Right lobe of liver (tissue), 4 donors: ENCODE measurements at regions not wholly inside any gene's neighbourhood (a gene's known extent, or its start where the extent isn't known, plus 50 kb on each side); places are given as distances from the start of the nearest gene placed in this dataset.

Source experiments
- POLR2A ChIP-seq: fragments of 450-650 bp; IDR thresholded peaks from one replicate; pipeline ENCODE4 v1.6.1; 2017; ENCODE audit warnings: antibody characterized with exemption, mild to moderate bottlenecking
- TF ChIP-seq, protein P1 (sequence below), 4 donors: fragments of 200-600 bp in 3 of 4; fragments of 450-650 bp in 1 of 4; IDR thresholded peaks; one replicate each; pipeline versions ENCODE4 v1.5.1 to v1.8.0; 2016 to 2022; ENCODE audit warnings: antibody characterized with exemption in 4 of 4, mild to moderate bottlenecking in 2 of 4
- donor health status: DM: no; HTN: no; CAD: no.
- donor health status: DM: no; HTN: no; CAD: no.
- donor health status: DM: no; HTN: yes; CAD: no.

DNA sequence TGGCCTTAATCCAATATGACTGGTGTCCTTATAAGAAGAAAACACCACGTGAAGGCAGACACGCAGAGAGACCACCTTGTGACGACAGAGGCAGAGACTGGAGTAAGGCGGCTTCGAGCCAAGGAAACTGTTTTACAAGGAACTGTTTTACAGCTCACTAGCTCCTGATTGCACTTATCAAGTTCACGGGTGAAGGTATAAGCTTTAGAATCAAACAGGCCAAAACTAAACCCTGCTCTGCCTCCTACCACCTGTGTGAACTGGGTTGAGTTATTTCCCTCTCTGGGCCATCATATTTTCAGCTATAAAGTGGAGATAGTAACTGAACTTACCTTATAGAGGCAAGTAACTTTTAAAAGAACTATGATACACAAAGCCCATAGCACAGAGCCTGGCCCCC is 166.9 kb upstream of the NFIA start:
- TF ChIP-seq, protein P1, sequence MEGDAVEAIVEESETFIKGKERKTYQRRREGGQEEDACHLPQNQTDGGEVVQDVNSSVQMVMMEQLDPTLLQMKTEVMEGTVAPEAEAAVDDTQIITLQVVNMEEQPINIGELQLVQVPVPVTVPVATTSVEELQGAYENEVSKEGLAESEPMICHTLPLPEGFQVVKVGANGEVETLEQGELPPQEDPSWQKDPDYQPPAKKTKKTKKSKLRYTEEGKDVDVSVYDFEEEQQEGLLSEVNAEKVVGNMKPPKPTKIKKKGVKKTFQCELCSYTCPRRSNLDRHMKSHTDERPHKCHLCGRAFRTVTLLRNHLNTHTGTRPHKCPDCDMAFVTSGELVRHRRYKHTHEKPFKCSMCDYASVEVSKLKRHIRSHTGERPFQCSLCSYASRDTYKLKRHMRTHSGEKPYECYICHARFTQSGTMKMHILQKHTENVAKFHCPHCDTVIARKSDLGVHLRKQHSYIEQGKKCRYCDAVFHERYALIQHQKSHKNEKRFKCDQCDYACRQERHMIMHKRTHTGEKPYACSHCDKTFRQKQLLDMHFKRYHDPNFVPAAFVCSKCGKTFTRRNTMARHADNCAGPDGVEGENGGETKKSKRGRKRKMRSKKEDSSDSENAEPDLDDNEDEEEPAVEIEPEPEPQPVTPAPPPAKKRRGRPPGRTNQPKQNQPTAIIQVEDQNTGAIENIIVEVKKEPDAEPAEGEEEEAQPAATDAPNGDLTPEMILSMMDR (IDR thresholded peaks at IDR 0.05) = no peak
- TF ChIP-seq POLR2A = no peak
